Activated naive CD4-positive, alpha-beta T cell treated with anti-CD3 and anti-CD28 coated beads, Interleukin-2, amount 10 ng/mL, durations not matched to agents 7 days and 5 days (primary cell): ENCODE measurements at regions not wholly inside any gene's neighbourhood (a gene's known extent, or its start where the extent isn't known, plus 50 kb on each side); places are given as distances from the start of the nearest gene placed in this dataset.

Source experiments
- CTCF ChIA-PET: fragments of 350-600 bp; sonication (Branson Sonifier 250); formaldehyde crosslinking; loops from one replicate; lab custom pipeline; 2021; ENCODE audit warnings: antibody characterized with exemption; lab: Charles Lee
- DNase-seq: peaks from one replicate; pipeline ENCODE4 v3.0.0-alpha.2; 2020
- H3K27ac Mint-ChIP-seq: one replicate; pipeline ENCODE4 v1.8.0; 2021; ENCODE audit warnings: mild to moderate bottlenecking, moderate library complexity, mixed read lengths
- H3K27me3 Mint-ChIP-seq: one replicate; pipeline ENCODE4 v1.8.0; 2021; ENCODE audit warnings: mild to moderate bottlenecking, mixed read lengths
- H3K36me3 Mint-ChIP-seq: one replicate; pipeline ENCODE4 v1.8.0; 2021; ENCODE audit warnings: mixed read lengths
- H3K4me1 Mint-ChIP-seq: one replicate; pipeline ENCODE4 v1.8.0; 2021; ENCODE audit warnings: mixed read lengths
- H3K4me3 Mint-ChIP-seq: one replicate; pipeline ENCODE4 v1.8.0; 2021; ENCODE audit warnings: mild to moderate bottlenecking, moderate library complexity, mixed read lengths
- H3K9me3 Mint-ChIP-seq: one replicate; pipeline ENCODE4 v1.8.0; 2021; ENCODE audit warnings: mixed read lengths

DNA sequence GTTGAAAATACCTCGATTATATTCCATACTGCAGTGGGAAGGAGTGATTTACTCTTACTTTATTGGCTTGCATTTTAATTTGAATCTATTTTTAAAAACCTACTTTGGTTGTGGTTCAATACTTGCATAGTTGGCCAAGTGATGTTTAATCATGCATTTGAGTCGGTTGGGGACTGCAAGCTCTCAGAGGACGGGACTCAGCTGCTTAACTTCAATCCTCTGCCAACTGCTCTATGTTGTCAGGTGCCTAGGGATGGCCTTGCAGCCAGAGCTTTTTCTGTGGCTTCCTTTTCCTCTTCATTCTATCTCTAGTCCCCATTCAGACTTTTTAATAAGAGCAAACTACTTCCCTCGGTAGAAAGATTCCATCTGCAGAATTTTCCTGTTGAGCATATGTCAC, 53.4 kb upstream of the KRR1 start:
- DNase-seq = no peak
- Mint-ChIP-seq H3K9me3 (no peaks in the 10 kb centered on the region), H3K27me3 (peaks cover 8% of the 10 kb centered on the region), H3K4me1 (no peaks in the 10 kb centered on the region), H3K36me3 (no peaks in the 10 kb centered on the region), H3K27ac (no peak overlapping the region), H3K4me3 (no peak overlapping the region)
- CTCF ChIA-PET = no interaction called here

DNA sequence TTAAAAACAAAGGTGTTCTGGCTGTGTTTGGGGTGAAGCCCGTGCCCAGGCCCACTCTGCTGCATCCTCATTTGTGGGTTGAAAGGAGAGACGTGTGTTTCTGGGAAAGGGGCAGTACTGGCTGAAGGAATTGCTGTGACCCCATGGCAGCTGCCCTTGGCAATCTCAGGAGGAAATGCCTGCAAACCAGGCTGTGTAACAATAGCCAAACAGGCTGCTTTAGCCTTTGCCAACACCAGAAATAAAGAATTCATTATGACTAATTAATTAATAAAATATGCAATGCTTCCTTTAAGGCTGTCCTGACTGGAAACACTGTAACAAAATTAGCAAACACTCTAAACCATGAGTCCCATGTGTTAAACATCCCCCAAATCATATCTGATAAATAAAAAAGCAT, 53.0 kb upstream of the KRR1 start:
- CTCF ChIA-PET = no interaction called here
- no peaks in the 10 kb centered on the region for H3K4me1 Mint-ChIP-seq
- no peak overlapping the region for H3K27ac Mint-ChIP-seq
- no peak overlapping the region for H3K4me3 Mint-ChIP-seq
- no peaks in the 10 kb centered on the region for H3K9me3 Mint-ChIP-seq
- no peak for DNase-seq
- H3K36me3 Mint-ChIP-seq = no peaks in the 10 kb centered on the region
- H3K27me3 Mint-ChIP-seq = peaks cover 8% of the 10 kb centered on the region

GRCh38 chr12:75563351-75563750, 51.9 kb upstream of the KRR1 start:
- DNase-seq = no peak
- CTCF ChIA-PET = interaction anchor here (1.3 kb wide), 1 partner anchor 17 kb away, joined by 3 read pairs; no protein-coding TSS in a partner anchor
- no peak overlapping the region for H3K27ac Mint-ChIP-seq
- no peaks in the 10 kb centered on the region for H3K9me3 Mint-ChIP-seq
- no peaks in the 10 kb centered on the region for H3K4me1 Mint-ChIP-seq
- H3K4me3 Mint-ChIP-seq = no peak overlapping the region
- H3K27me3 Mint-ChIP-seq = peaks cover 8% of the 10 kb centered on the region
- no peaks in the 10 kb centered on the region for H3K36me3 Mint-ChIP-seq

- Mint-ChIP-seq H3K4me1 (no peaks in the 10 kb centered on the region), H3K4me3 (no peak overlapping the region), H3K9me3 (no peaks in the 10 kb centered on the region), H3K27ac (no peak overlapping the region), H3K27me3 (peaks cover 8% of the 10 kb centered on the region), H3K36me3 (no peaks in the 10 kb centered on the region)
- DNase-seq = no peak
- CTCF ChIA-PET = interaction anchor here (0.9 to 1.3 kb wide), 2 partner anchors 15 to 164 kb away, joined by 3 read pairs; no protein-coding TSS in a partner anchor
Observed at GRCh38 chr12:75561921-75562320, 50.5 kb upstream of the KRR1 start.
